ENCODE measurements at regions not wholly inside any gene's neighbourhood (a gene's known extent, or its start where the extent isn't known, plus 50 kb on each side); places are given as distances from the start of the nearest gene placed in this dataset.
A peak's percentile ranks its signal among the peaks of the same experiment; 100 is the strongest.

- Histone ChIP-seq H3K9me3 (ENCODE audit: insufficient read depth in 2 of 2, low read depth in 1 of 2, low read length in 1 of 2) (no peaks in the 10 kb centered on the region), H2AFZ (ENCODE audit: low read length) (0 out of 2 replicates have a peak overlapping the region, but pooled peaks have one; percentile 30), H4K5ac (ENCODE audit: insufficient read length, low read depth, low read length) (no peak overlapping the region), H3K23ac (ENCODE audit: insufficient read length) (no peak overlapping the region), H4K91ac (replicated peaks; ENCODE audit: insufficient read length, low read length) (no peak overlapping the region), H3K56ac (replicated peaks; ENCODE audit: insufficient read length, low read depth, low read length) (no peak overlapping the region), H3K27ac (ENCODE audit: low read depth, low read length) (no peak overlapping the region), H3K23me2 (ENCODE audit: low read depth, low read length) (no peaks in the 10 kb centered on the region), H3K9ac (replicated peaks in 1 of 4; ENCODE audit: extremely low read depth in 1 of 4, low read depth in 3 of 4, low read length in 3 of 4) (no peak overlapping the region), H3K79me1 (ENCODE audit: low read depth, low read length) (no peaks in the 10 kb centered on the region), H4K8ac (ENCODE audit: extremely low read depth, insufficient read depth, low read length) (no peak overlapping the region), H2BK15ac (ENCODE audit: low read length) (no peak overlapping the region), H3K4me1 (replicated peaks in 1 of 4; ENCODE audit: control insufficient read depth in 3 of 4, insufficient read depth in 4 of 4, low read length in 3 of 4) (no peaks in the 10 kb centered on the region), H3K14ac (ENCODE audit: insufficient read length) (no peak overlapping the region), H3K27me3 (replicated peaks in 1 of 4; ENCODE audit: control insufficient read depth in 3 of 4, extremely low read depth in 1 of 4, insufficient read depth in 3 of 4, low read length in 3 of 4) (no peaks in the 10 kb centered on the region), H3K79me2 (ENCODE audit: control insufficient read depth in 1 of 2, insufficient read depth in 2 of 2, low read length in 2 of 2) (no peaks in the 10 kb centered on the region), H4K20me1 (replicated peaks in 1 of 2; ENCODE audit: control insufficient read depth in 1 of 2, insufficient read depth in 2 of 2, low read length in 2 of 2) (no peaks in the 10 kb centered on the region), H3K4me3 (ENCODE audit: extremely low read depth in 1 of 4, insufficient read depth in 2 of 4, low read depth in 3 of 4, low read length in 4 of 4) (no peak overlapping the region), H2BK120ac (replicated peaks; ENCODE audit: low read depth, low read length) (no peak overlapping the region), H3K4me2 (ENCODE audit: insufficient read depth in 1 of 2, low read depth in 2 of 2, low read length in 2 of 2) (no peak overlapping the region), H2BK5ac (ENCODE audit: low read depth, low read length) (no peak overlapping the region), H2AK5ac (ENCODE audit: low read depth, low read length) (no peak overlapping the region), H2BK12ac (ENCODE audit: low read depth, low read length) (no peak overlapping the region), H3K4ac (replicated peaks; ENCODE audit: insufficient read length, low read depth, low read length) (no peak overlapping the region), H2BK20ac (ENCODE audit: low read length) (no peak overlapping the region), H3K36me3 (ENCODE audit: control insufficient read depth in 2 of 4, insufficient read depth in 4 of 4, low read length in 3 of 4) (no peaks in the 10 kb centered on the region), H3K18ac (ENCODE audit: extremely low read depth, low read length) (no peak overlapping the region)
- CTCF ChIA-PET (ENCODE audit: partially characterized antibody), result interaction anchor here (0.6 kb wide), 1 partner anchor 17 kb away, joined by 3 read pairs; no protein-coding TSS in a partner anchor
- WGBS, 2 experiments (ENCODE audit: extremely low coverage in 1 of 2, insufficient coverage in 1 of 2, insufficient read length in 1 of 2, insufficient replicate concordance in 2 of 2, low coverage in 1 of 2, low lambda C conversion rate in 2 of 2, missing lambda C conversion rate in 1 of 2), result 96 to 100% methylated on average over 2 to 31 of the region's 31 CpGs
- DNase-seq (ENCODE audit: low read depth in 1 of 2, low spot score in 2 of 2) (no peak), FAIRE-seq (no peak)
- POLR2A ChIA-PET (ENCODE audit: partially characterized antibody), result no interaction called here
- no peak for TF ChIP-seq NRF1 (IDR thresholded peaks at IDR 0.05; ENCODE audit: low read depth, low read length)
- TF ChIP-seq CTCF (IDR thresholded peaks at IDR 0.05; ENCODE audit: control extremely low read depth in 1 of 3, insufficient read depth in 1 of 3, low read depth in 1 of 3, low read length in 3 of 3), result no peak
- TF ChIP-seq POLR2AphosphoS5 (IDR thresholded peaks at IDR 0.05; ENCODE audit: low read depth, low read length), result no peak
These were observed 1015.1 kb upstream of the PIK3C3 start for GRCh38 chr18:40939656-40940515.

Data from H1 (cell line).